GM12891 (cell line): ENCODE measurements at regions not wholly inside any gene's neighbourhood (a gene's known extent, or its start where the extent isn't known, plus 50 kb on each side); places are given as distances from the start of the nearest gene placed in this dataset.
"Not testable (repeated sequence)": the region's sequence is repeated elsewhere in the genome, so short reads cannot be mapped to it uniquely, and the experiment has no call there.

Experiments used
- DNase-seq: peaks from one replicate; pipeline ENCODE4 v3.0.0; 2011; ENCODE audit warnings: low spot score; ENCODE audit not compliant: insufficient read length
- FAIRE-seq: peaks from 2 replicates; lab custom pipeline; 2011; peaks lifted over from hg19 to GRCh38; lab: Jason Lieb, UNC
- PAX5 ChIP-seq: IDR thresholded peaks from 2 replicates; pipeline ENCODE4 v1.6.1; 2011; ENCODE audit warnings: low read length, moderate library complexity, mild to moderate bottlenecking; ENCODE audit not compliant: insufficient read depth, severe bottlenecking
- POLR2A ChIP-seq: IDR thresholded peaks from 2 replicates; pipeline ENCODE4 v1.6.1; 2011; ENCODE audit warnings: low read depth, low read length, control low read depth
- POLR2AphosphoS5 ChIP-seq: IDR thresholded peaks from 2 replicates; pipeline ENCODE4 v1.6.1; 2011; ENCODE audit warnings: low read depth, low read length, control low read depth
- POU2F2 ChIP-seq: IDR thresholded peaks from 2 replicates; pipeline ENCODE4 v1.6.1; 2011; ENCODE audit warnings: low read depth, mild to moderate bottlenecking, control low read depth, low read length, moderate library complexity
- SPI1 ChIP-seq: IDR thresholded peaks from 2 replicates; pipeline ENCODE4 v1.6.1; 2011; ENCODE audit warnings: low read depth, low read length, control low read depth
- TAF1 ChIP-seq: IDR thresholded peaks from 2 replicates; pipeline ENCODE4 v1.6.1; 2011; ENCODE audit warnings: low read depth, low read length, control low read depth

GRCh38 chr5:121031491-121031890, 567.4 kb downstream of the PRR16 start:
- TF ChIP-seq POLR2AphosphoS5 = no peak
- no peak for TF ChIP-seq SPI1
- TF ChIP-seq POU2F2 = no peak
- no peak for TF ChIP-seq POLR2A
- no peak for TF ChIP-seq TAF1
- no peak for TF ChIP-seq PAX5
- no peak for FAIRE-seq
- no peak for DNase-seq

GRCh38 chr5:121033334-121033733, 569.2 kb downstream of the PRR16 start:
- DNase-seq = no peak
- FAIRE-seq = no peak
- no peak for TF ChIP-seq POU2F2
- no peak for TF ChIP-seq POLR2AphosphoS5
- no peak for TF ChIP-seq SPI1
- no peak for TF ChIP-seq POLR2A
- TF ChIP-seq TAF1 = no peak
- TF ChIP-seq PAX5 = no peak

- FAIRE-seq (no peak), DNase-seq (no peak)
- TF ChIP-seq PAX5 (no peak), SPI1 (no peak), POLR2A (no peak), POLR2AphosphoS5 (no peak), TAF1 (no peak), POU2F2 (no peak)
Measured at GRCh38 chr5:121038438-121038837, 574.3 kb downstream of the PRR16 start.

- FAIRE-seq (no peak), DNase-seq (no peak)
- TF ChIP-seq POLR2AphosphoS5 = no peak
- TF ChIP-seq POLR2A = no peak
- TF ChIP-seq TAF1 = no peak
- no peak for TF ChIP-seq SPI1
- no peak for TF ChIP-seq PAX5
- TF ChIP-seq POU2F2 = no peak
Measured at GRCh38 chr5:121049971-121050370, 585.9 kb downstream of the PRR16 start.

GRCh38 chr5:121053055-121053985, 589.2 kb downstream of the PRR16 start:
- no peak for DNase-seq
- no peak for TF ChIP-seq SPI1
- TF ChIP-seq TAF1 = no peak
- no peak for TF ChIP-seq PAX5
- FAIRE-seq = no peak

GRCh38 chr5:121055586-121055985, 591.5 kb downstream of the PRR16 start:
- TF ChIP-seq POLR2A (no peak), SPI1 (no peak), POU2F2 (no peak), POLR2AphosphoS5 (no peak), PAX5 (no peak), TAF1 (no peak)
- DNase-seq (no peak), FAIRE-seq (no peak)

- FAIRE-seq, DNase-seq: not testable (repeated sequence)
Measured at GRCh38 chr5:121064241-121064640, 600.1 kb downstream of the PRR16 start.

- FAIRE-seq = no peak
- DNase-seq = no peak
- no peak for TF ChIP-seq POU2F2
- no peak for TF ChIP-seq SPI1
- no peak for TF ChIP-seq POLR2A
- TF ChIP-seq PAX5 = no peak
- TF ChIP-seq POLR2AphosphoS5 = no peak
- TF ChIP-seq TAF1 = no peak
Measured at GRCh38 chr5:121086671-121087070, 622.6 kb downstream of the PRR16 start.

GRCh38 chr5:121087560-121087959, 623.5 kb downstream of the PRR16 start:
- no peak for DNase-seq
- FAIRE-seq = no peak
- TF ChIP-seq POLR2AphosphoS5 (no peak), POLR2A (no peak), POU2F2 (no peak), SPI1 (no peak), TAF1 (no peak), PAX5 (no peak)

GRCh38 chr5:121088341-121088740, 624.2 kb downstream of the PRR16 start:
- no peak for DNase-seq
- TF ChIP-seq POU2F2 (no peak), POLR2AphosphoS5 (no peak), TAF1 (no peak)
- no peak for FAIRE-seq
